Transverse colon (tissue), 3 donors: ENCODE measurements at regions not wholly inside any gene's neighbourhood (a gene's known extent, or its start where the extent isn't known, plus 50 kb on each side); places are given as distances from the start of the nearest gene placed in this dataset.

Experiments
- POLR2A ChIP-seq: fragments of 450-650 bp; IDR thresholded peaks from one replicate; pipeline ENCODE4 v1.6.1; 2016; ENCODE audit warnings: antibody characterized with exemption, mild to moderate bottlenecking, moderate library complexity
- TF ChIP-seq, protein P1 (sequence below), 5 experiments: fragments of 200-600 bp in 3 of 5; fragments of 450-650 bp in 2 of 5; sonication (generic) in 3 of 5; IDR thresholded peaks; 1 replicate in 2 of 5; 2 replicates in 3 of 5; pipeline ENCODE4 v1.5.1; 2016 to 2017; ENCODE audit warnings: antibody characterized with exemption in 5 of 5, inconsistent platforms in 3 of 5, mild to moderate bottlenecking in 2 of 5, moderate library complexity in 1 of 5

DNA sequence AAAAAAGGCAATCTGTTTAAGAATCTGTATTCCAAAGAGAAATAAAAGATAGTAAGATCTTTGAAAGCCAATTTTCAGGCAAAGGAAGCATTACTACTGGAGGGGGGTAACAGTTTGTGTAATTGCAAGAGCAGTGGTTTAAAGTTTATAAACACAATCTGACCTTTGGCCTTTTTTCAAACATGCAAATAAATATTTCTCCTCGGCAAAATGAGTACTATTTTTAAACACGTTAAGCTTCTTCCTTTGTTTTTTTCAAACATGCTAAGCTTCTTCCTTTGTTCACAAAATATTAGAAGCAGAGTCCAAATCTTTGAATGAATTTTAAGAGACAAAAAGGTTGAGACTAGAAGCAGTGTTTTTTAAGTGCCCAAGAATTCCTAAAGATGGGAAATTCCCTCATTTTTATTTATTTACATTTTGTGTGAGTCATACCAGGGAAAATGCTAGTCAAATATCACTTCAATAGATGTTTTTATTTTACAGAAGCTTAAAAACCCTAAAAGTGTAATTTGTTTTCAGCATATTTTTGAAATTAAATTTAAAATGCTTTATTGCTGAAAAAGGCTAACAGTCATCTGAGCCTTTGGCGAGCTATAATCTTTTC is 229.3 kb downstream of the GPR37 start:
- TF ChIP-seq, protein P1, sequence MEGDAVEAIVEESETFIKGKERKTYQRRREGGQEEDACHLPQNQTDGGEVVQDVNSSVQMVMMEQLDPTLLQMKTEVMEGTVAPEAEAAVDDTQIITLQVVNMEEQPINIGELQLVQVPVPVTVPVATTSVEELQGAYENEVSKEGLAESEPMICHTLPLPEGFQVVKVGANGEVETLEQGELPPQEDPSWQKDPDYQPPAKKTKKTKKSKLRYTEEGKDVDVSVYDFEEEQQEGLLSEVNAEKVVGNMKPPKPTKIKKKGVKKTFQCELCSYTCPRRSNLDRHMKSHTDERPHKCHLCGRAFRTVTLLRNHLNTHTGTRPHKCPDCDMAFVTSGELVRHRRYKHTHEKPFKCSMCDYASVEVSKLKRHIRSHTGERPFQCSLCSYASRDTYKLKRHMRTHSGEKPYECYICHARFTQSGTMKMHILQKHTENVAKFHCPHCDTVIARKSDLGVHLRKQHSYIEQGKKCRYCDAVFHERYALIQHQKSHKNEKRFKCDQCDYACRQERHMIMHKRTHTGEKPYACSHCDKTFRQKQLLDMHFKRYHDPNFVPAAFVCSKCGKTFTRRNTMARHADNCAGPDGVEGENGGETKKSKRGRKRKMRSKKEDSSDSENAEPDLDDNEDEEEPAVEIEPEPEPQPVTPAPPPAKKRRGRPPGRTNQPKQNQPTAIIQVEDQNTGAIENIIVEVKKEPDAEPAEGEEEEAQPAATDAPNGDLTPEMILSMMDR (IDR thresholded peaks at IDR 0.05), result no peak
- no peak for TF ChIP-seq POLR2A
